K562 (cell line): ENCODE measurements at regions not wholly inside any gene's neighbourhood (a gene's known extent, or its start where the extent isn't known, plus 50 kb on each side); places are given as distances from the start of the nearest gene placed in this dataset.

Experiments
- EGR1 ChIP-seq: fragments of 450-650 bp; conservative IDR thresholded peaks from 2 replicates; pipeline ENCODE4 v1.6.1; 2017; ENCODE audit warnings: mild to moderate bottlenecking
- FOS ChIP-seq: IDR thresholded peaks from 3 replicates; pipeline ENCODE4 v1.6.1; 2011; ENCODE audit not compliant: insufficient read length; ENCODE audit errors: extremely low read depth
- KLF13 ChIP-seq: fragments of 450-650 bp; IDR thresholded peaks from 2 replicates; pipeline ENCODE4 v1.6.1; 2016; ENCODE audit warnings: missing genetic modification characterization, low read depth, mild to moderate bottlenecking, missing compliant biosample characterization, moderate library complexity, borderline replicate concordance
- MAZ ChIP-seq, 2 experiments: fragments of 450-650 bp in 1 of 2; sonication (generic) in 1 of 2; formaldehyde crosslinking; IDR thresholded peaks in 1 of 2; conservative IDR thresholded peaks in 1 of 2; 2 replicates each; pipeline versions ENCODE4 v1.4.0 to v1.5.0; 2020; ENCODE audit warnings: mild to moderate bottlenecking in 1 of 2, missing genetic modification reagents in 1 of 2
- MTA2 ChIP-seq: fragments of 450-650 bp; IDR thresholded peaks from 2 replicates; pipeline ENCODE4 v1.6.1; 2016; ENCODE audit warnings: low read depth
- ZNF121 ChIP-seq: sonication (generic); formaldehyde crosslinking; conservative IDR thresholded peaks from 2 replicates; pipeline ENCODE4 v1.8.0; 2022; ENCODE audit warnings: missing genetic modification reagents
- TF ChIP-seq, protein P1 (sequence below): fragments of 150-350 bp; IDR thresholded peaks from 2 replicates; pipeline ENCODE4 v1.6.1; 2014; ENCODE audit warnings: low read depth, mild to moderate bottlenecking, low read length, borderline replicate concordance
- TF ChIP-seq, protein P2 (sequence below), 3 experiments: IDR thresholded peaks in 2 of 3; conservative IDR thresholded peaks in 1 of 3; 2 replicates each; pipeline ENCODE4 v1.5.1; 2011 to 2012; ENCODE audit warnings: low read length in 3 of 3, mild to moderate bottlenecking in 3 of 3, control low read depth in 2 of 3, improper control_type of control experiment in 1 of 3, inconsistent platforms in 1 of 3, low read depth in 1 of 3, mixed read lengths in 1 of 3, moderate library complexity in 1 of 3; ENCODE audit not compliant: insufficient read depth in 2 of 3

DNA sequence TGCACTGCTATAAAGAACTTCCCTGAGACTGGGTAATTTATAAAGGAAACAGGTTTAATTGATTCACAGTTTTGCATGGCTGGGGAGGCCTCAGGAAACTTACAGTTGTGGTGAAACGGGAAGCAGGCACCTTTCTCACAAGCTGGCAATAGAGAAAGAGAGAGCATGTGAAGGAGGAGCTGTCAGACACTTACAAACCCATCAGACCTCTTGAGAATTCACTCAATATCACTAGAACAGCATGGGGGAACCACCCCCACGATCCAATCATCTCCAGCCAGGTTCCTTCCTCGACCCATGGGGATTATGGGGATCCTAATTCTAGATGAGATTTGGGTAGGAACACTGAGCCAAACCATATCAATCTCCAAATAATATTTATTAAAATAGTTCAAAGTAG, 729.2 kb upstream of the DDX18 start:
- no peak for TF ChIP-seq MTA2
- TF ChIP-seq, protein P1, sequence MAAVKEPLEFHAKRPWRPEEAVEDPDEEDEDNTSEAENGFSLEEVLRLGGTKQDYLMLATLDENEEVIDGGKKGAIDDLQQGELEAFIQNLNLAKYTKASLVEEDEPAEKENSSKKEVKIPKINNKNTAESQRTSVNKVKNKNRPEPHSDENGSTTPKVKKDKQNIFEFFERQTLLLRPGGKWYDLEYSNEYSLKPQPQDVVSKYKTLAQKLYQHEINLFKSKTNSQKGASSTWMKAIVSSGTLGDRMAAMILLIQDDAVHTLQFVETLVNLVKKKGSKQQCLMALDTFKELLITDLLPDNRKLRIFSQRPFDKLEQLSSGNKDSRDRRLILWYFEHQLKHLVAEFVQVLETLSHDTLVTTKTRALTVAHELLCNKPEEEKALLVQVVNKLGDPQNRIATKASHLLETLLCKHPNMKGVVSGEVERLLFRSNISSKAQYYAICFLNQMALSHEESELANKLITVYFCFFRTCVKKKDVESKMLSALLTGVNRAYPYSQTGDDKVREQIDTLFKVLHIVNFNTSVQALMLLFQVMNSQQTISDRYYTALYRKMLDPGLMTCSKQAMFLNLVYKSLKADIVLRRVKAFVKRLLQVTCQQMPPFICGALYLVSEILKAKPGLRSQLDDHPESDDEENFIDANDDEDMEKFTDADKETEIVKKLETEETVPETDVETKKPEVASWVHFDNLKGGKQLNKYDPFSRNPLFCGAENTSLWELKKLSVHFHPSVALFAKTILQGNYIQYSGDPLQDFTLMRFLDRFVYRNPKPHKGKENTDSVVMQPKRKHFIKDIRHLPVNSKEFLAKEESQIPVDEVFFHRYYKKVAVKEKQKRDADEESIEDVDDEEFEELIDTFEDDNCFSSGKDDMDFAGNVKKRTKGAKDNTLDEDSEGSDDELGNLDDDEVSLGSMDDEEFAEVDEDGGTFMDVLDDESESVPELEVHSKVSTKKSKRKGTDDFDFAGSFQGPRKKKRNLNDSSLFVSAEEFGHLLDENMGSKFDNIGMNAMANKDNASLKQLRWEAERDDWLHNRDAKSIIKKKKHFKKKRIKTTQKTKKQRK, result no peak
- TF ChIP-seq, protein P2, sequence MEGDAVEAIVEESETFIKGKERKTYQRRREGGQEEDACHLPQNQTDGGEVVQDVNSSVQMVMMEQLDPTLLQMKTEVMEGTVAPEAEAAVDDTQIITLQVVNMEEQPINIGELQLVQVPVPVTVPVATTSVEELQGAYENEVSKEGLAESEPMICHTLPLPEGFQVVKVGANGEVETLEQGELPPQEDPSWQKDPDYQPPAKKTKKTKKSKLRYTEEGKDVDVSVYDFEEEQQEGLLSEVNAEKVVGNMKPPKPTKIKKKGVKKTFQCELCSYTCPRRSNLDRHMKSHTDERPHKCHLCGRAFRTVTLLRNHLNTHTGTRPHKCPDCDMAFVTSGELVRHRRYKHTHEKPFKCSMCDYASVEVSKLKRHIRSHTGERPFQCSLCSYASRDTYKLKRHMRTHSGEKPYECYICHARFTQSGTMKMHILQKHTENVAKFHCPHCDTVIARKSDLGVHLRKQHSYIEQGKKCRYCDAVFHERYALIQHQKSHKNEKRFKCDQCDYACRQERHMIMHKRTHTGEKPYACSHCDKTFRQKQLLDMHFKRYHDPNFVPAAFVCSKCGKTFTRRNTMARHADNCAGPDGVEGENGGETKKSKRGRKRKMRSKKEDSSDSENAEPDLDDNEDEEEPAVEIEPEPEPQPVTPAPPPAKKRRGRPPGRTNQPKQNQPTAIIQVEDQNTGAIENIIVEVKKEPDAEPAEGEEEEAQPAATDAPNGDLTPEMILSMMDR (IDR thresholded peaks at IDR 0.05 in 2 of 3, conservative IDR thresholded peaks at IDR 0.05 in 1 of 3; ENCODE audit: insufficient read depth in 2 of 3, low read depth in 1 of 3, low read length in 3 of 3), result no peak
- no peak for TF ChIP-seq EGR1
- no peak for TF ChIP-seq FOS
- TF ChIP-seq KLF13, result no peak
- TF ChIP-seq MAZ (CRISPR knock-in tag; conservative IDR thresholded peaks at IDR 0.05 in 1 of 2, IDR thresholded peaks at IDR 0.05 in 1 of 2), result no peak
- TF ChIP-seq ZNF121 (CRISPR knock-in tag), result no peak
